ENCODE measurements at regions not wholly inside any gene's neighbourhood (a gene's known extent, or its start where the extent isn't known, plus 50 kb on each side); places are given as distances from the start of the nearest gene placed in this dataset.
"Not testable (repeated sequence)": the region's sequence is repeated elsewhere in the genome, so short reads cannot be mapped to it uniquely, and the experiment has no call there.

GRCh38 chr4:146110871-146111485 lies 64.5 kb upstream of the LSM6 start:
- no peaks in the 10 kb centered on the region for H3K27me3 ChIP-seq (ENCODE audit: insufficient read depth, low read length, poor library complexity, severe bottlenecking)
- Mint-ChIP-seq H3K9me3 (peaks cover 0 to 2% (median 0%) of the 10 kb centered on the region in 5 donors), H3K27me3 (peaks cover 4 to 28% of the 10 kb centered on the region in 2 donors), H3K4me3 (no peak overlapping the region), H3K4me1 (no peaks in the 10 kb centered on the region), H3K27ac (no peak overlapping the region), H3K36me3 (no peaks in the 10 kb centered on the region)
- H3K4me3 ChIP-seq (ENCODE audit: low read length) = no peak overlapping the region
- H3K27ac ChIP-seq (ENCODE audit: low read depth, low read length) = no peak overlapping the region
- no peaks in the 10 kb centered on the region for H3K9me3 ChIP-seq (ENCODE audit: low read length)
- no peaks in the 10 kb centered on the region for H3K36me3 ChIP-seq (ENCODE audit: insufficient read depth, low read length)
- H3K4me1 ChIP-seq (ENCODE audit: insufficient read depth, low read length) = no peaks in the 10 kb centered on the region
- ChIA-PET CTCF (interaction anchor here (0.6 kb wide), 1 partner anchor 650 kb away, joined by 3 read pairs; no protein-coding TSS in a partner anchor), POLR2A (interaction anchor here (0.6 kb wide), 1 partner anchor 1628 kb away, joined by 3 read pairs; no protein-coding TSS in a partner anchor)
- DNase-seq = no peak

- no peaks in the 10 kb centered on the region for H3K9me3 Mint-ChIP-seq
- ChIA-PET POLR2A (no interaction called here), CTCF (interaction anchor here (1.3 kb wide), 1 partner anchor 14 kb away, joined by 3 read pairs; no protein-coding TSS in a partner anchor)
- peaks cover 4 to 14% of the 10 kb centered on the region in 2 donors for H3K27me3 Mint-ChIP-seq
- DNase-seq = no peak
- no peak overlapping the region for H3K27ac Mint-ChIP-seq
- Histone ChIP-seq H3K27me3 (ENCODE audit: insufficient read depth, low read length, poor library complexity, severe bottlenecking) (no peaks in the 10 kb centered on the region), H3K27ac (ENCODE audit: low read depth, low read length) (no peak overlapping the region), H3K4me1 (ENCODE audit: insufficient read depth, low read length) (no peaks in the 10 kb centered on the region), H3K9me3 (ENCODE audit: low read length) (no peaks in the 10 kb centered on the region), H3K4me3 (ENCODE audit: low read length) (no peak overlapping the region), H3K36me3 (ENCODE audit: insufficient read depth, low read length) (no peaks in the 10 kb centered on the region)
- no peaks in the 10 kb centered on the region for H3K4me1 Mint-ChIP-seq
- H3K4me3 Mint-ChIP-seq = no peak overlapping the region
- H3K36me3 Mint-ChIP-seq = no peaks in the 10 kb centered on the region
These were observed 66.8 kb upstream of the LSM6 start for GRCh38 chr4:146108756-146109155.

GRCh38 chr4:146107587-146108240 lies 67.8 kb upstream of the LSM6 start:
- peaks cover under 1 to 4% of the 10 kb centered on the region in 2 donors for H3K27me3 Mint-ChIP-seq
- ChIA-PET CTCF (no interaction called here), POLR2A (no interaction called here)
- Histone ChIP-seq H3K4me3 (ENCODE audit: low read length) (no peak overlapping the region), H3K27ac (ENCODE audit: low read depth, low read length) (no peak overlapping the region), H3K4me1 (ENCODE audit: insufficient read depth, low read length) (no peaks in the 10 kb centered on the region), H3K27me3 (ENCODE audit: insufficient read depth, low read length, poor library complexity, severe bottlenecking) (no peaks in the 10 kb centered on the region), H3K36me3 (ENCODE audit: insufficient read depth, low read length) (no peaks in the 10 kb centered on the region), H3K9me3 (ENCODE audit: low read length) (no peaks in the 10 kb centered on the region)
- DNase-seq = no peak
- no peak overlapping the region for H3K4me3 Mint-ChIP-seq
- no peaks in the 10 kb centered on the region for H3K9me3 Mint-ChIP-seq
- H3K36me3 Mint-ChIP-seq = no peaks in the 10 kb centered on the region
- no peak overlapping the region for H3K27ac Mint-ChIP-seq
- no peaks in the 10 kb centered on the region for H3K4me1 Mint-ChIP-seq

- Mint-ChIP-seq H3K9me3 (peaks cover 0 to 4% (median 0%) of the 10 kb centered on the region in 5 donors), H3K27ac (no peak overlapping the region), H3K4me1 (no peaks in the 10 kb centered on the region), H3K27me3 (peaks cover 3 to 7% of the 10 kb centered on the region in 2 donors), H3K4me3 (no peak overlapping the region), H3K36me3 (no peaks in the 10 kb centered on the region)
- no peaks in the 10 kb centered on the region for H3K9me3 ChIP-seq (ENCODE audit: low read length)
- H3K4me1 ChIP-seq (ENCODE audit: insufficient read depth, low read length) = no peaks in the 10 kb centered on the region
- no peak overlapping the region for H3K27ac ChIP-seq (ENCODE audit: low read depth, low read length)
- no peaks in the 10 kb centered on the region for H3K27me3 ChIP-seq (ENCODE audit: insufficient read depth, low read length, poor library complexity, severe bottlenecking)
- H3K36me3 ChIP-seq (ENCODE audit: insufficient read depth, low read length) = no peaks in the 10 kb centered on the region
- no peak overlapping the region for H3K4me3 ChIP-seq (ENCODE audit: low read length)
- CTCF ChIA-PET = no interaction called here
- POLR2A ChIA-PET = no interaction called here
- no peak for DNase-seq
These were observed 70.1 kb upstream of the LSM6 start for GRCh38 chr4:146105464-146105863.

GRCh38 chr4:146104541-146104940 lies 71.0 kb upstream of the LSM6 start:
- Histone ChIP-seq H3K27ac (ENCODE audit: low read depth, low read length) (no peak overlapping the region), H3K4me1 (ENCODE audit: insufficient read depth, low read length) (no peaks in the 10 kb centered on the region), H3K27me3 (ENCODE audit: insufficient read depth, low read length, poor library complexity, severe bottlenecking) (no peaks in the 10 kb centered on the region), H3K4me3 (ENCODE audit: low read length) (no peak overlapping the region), H3K36me3 (ENCODE audit: insufficient read depth, low read length) (no peaks in the 10 kb centered on the region), H3K9me3 (ENCODE audit: low read length) (no peaks in the 10 kb centered on the region)
- H3K27me3 Mint-ChIP-seq = peaks cover 3 to 7% of the 10 kb centered on the region in 2 donors
- H3K27ac Mint-ChIP-seq = no peak overlapping the region
- POLR2A ChIA-PET = interaction anchor here (0.6 kb wide), 1 partner anchor 163 kb away, joined by 3 read pairs; no protein-coding TSS in a partner anchor
- no peaks in the 10 kb centered on the region for H3K36me3 Mint-ChIP-seq
- no peaks in the 10 kb centered on the region for H3K4me1 Mint-ChIP-seq
- DNase-seq = no peak
- H3K4me3 Mint-ChIP-seq = no peak overlapping the region
- CTCF ChIA-PET = no interaction called here
- peaks cover 0 to 4% (median 0%) of the 10 kb centered on the region in 5 donors for H3K9me3 Mint-ChIP-seq

GRCh38 chr4:146104052-146104451 lies 71.5 kb upstream of the LSM6 start:
- POLR2A ChIA-PET = interaction anchor here (0.6 kb wide), 1 partner anchor 163 kb away, joined by 3 read pairs; no protein-coding TSS in a partner anchor
- H3K27ac Mint-ChIP-seq; H3K4me3 ChIP-seq (ENCODE audit: low read length); H3K4me1 ChIP-seq (ENCODE audit: insufficient read depth, low read length); H3K4me1 Mint-ChIP-seq; H3K36me3 Mint-ChIP-seq; H3K27me3 Mint-ChIP-seq; H3K36me3 ChIP-seq (ENCODE audit: insufficient read depth, low read length); H3K4me3 Mint-ChIP-seq; H3K9me3 ChIP-seq (ENCODE audit: low read length); H3K27ac ChIP-seq (ENCODE audit: low read depth, low read length); H3K9me3 Mint-ChIP-seq; CTCF ChIA-PET; DNase-seq; H3K27me3 ChIP-seq (ENCODE audit: insufficient read depth, low read length, poor library complexity, severe bottlenecking): not testable (repeated sequence)

GRCh38 chr4:146099585-146099984 lies 75.9 kb upstream of the LSM6 start:
- no peak for DNase-seq
- H3K4me1 ChIP-seq (ENCODE audit: insufficient read depth, low read length) = no peaks in the 10 kb centered on the region
- H3K9me3 ChIP-seq (ENCODE audit: low read length) = no peaks in the 10 kb centered on the region
- ChIA-PET CTCF (no interaction called here), POLR2A (no interaction called here)
- H3K4me3 ChIP-seq (ENCODE audit: low read length) = no peak overlapping the region
- Mint-ChIP-seq H3K36me3 (no peaks in the 10 kb centered on the region), H3K27me3 (peaks cover 5 to 19% of the 10 kb centered on the region in 2 donors), H3K4me3 (no peak overlapping the region), H3K9me3 (peaks cover 0 to 4% (median 0%) of the 10 kb centered on the region in 5 donors), H3K27ac (no peak overlapping the region), H3K4me1 (no peaks in the 10 kb centered on the region)
- no peak overlapping the region for H3K27ac ChIP-seq (ENCODE audit: low read depth, low read length)
- H3K36me3 ChIP-seq (ENCODE audit: insufficient read depth, low read length) = no peaks in the 10 kb centered on the region
- H3K27me3 ChIP-seq (ENCODE audit: insufficient read depth, low read length, poor library complexity, severe bottlenecking) = no peaks in the 10 kb centered on the region

- no peak overlapping the region for H3K27ac ChIP-seq (ENCODE audit: low read depth, low read length)
- POLR2A ChIA-PET = no interaction called here
- no peak for DNase-seq
- CTCF ChIA-PET = no interaction called here
- Mint-ChIP-seq H3K36me3 (no peaks in the 10 kb centered on the region), H3K9me3 (peaks cover 0 to 4% (median 0%) of the 10 kb centered on the region in 5 donors), H3K4me3 (no peak overlapping the region), H3K4me1 (no peaks in the 10 kb centered on the region), H3K27me3 (peaks cover 5 to 19% of the 10 kb centered on the region in 2 donors), H3K27ac (no peak overlapping the region)
- H3K36me3 ChIP-seq (ENCODE audit: insufficient read depth, low read length) = no peaks in the 10 kb centered on the region
- H3K27me3 ChIP-seq (ENCODE audit: insufficient read depth, low read length, poor library complexity, severe bottlenecking) = no peaks in the 10 kb centered on the region
- H3K4me1 ChIP-seq (ENCODE audit: insufficient read depth, low read length) = no peaks in the 10 kb centered on the region
- no peaks in the 10 kb centered on the region for H3K9me3 ChIP-seq (ENCODE audit: low read length)
- H3K4me3 ChIP-seq (ENCODE audit: low read length) = no peak overlapping the region
These were observed 76.5 kb upstream of the LSM6 start for GRCh38 chr4:146098978-146099377.

Data from CD8-positive, alpha-beta memory T cell (primary cell).